ENCODE measurements at regions not wholly inside any gene's neighbourhood (a gene's known extent, or its start where the extent isn't known, plus 50 kb on each side); places are given as distances from the start of the nearest gene placed in this dataset.
"Not testable (repeated sequence)": the region's sequence is repeated elsewhere in the genome, so short reads cannot be mapped to it uniquely, and the experiment has no call there.

DNA sequence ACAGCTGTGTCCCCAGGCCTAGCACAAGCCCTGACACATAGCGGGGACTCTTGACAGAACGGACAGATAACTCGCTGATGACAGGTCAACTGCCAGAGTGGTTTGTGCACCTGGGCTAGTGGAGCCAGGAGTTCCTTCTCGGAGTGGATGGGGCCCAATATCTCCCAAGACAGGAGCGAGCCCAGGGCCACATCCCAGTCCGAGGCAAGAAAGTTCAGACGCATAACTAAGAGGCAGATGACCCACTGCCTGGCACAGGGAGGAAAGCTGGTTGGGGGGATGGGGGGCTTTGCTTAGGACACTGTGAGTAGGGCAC lies 69.6 kb upstream of the ZNF479 start:
- H3K4me3 ChIP-seq (replicated peaks; ENCODE audit: insufficient read depth, low read length): no peak overlapping the region
- no peak for DNase-seq (ENCODE audit: low read depth in 1 of 2, low spot score in 1 of 2)
- TF ChIP-seq GABPA (IDR thresholded peaks at IDR 0.05; ENCODE audit: low read depth) (no peak), SPI1 (IDR thresholded peaks at IDR 0.05; ENCODE audit: borderline replicate concordance, low read depth) (no peak), POLR2AphosphoS5 (IDR thresholded peaks at IDR 0.05; ENCODE audit: low read depth) (no peak), CTCF (IDR thresholded peaks at IDR 0.05; ENCODE audit: insufficient read depth, low read length) (no peak)
- TF ChIP-seq, protein P1, sequence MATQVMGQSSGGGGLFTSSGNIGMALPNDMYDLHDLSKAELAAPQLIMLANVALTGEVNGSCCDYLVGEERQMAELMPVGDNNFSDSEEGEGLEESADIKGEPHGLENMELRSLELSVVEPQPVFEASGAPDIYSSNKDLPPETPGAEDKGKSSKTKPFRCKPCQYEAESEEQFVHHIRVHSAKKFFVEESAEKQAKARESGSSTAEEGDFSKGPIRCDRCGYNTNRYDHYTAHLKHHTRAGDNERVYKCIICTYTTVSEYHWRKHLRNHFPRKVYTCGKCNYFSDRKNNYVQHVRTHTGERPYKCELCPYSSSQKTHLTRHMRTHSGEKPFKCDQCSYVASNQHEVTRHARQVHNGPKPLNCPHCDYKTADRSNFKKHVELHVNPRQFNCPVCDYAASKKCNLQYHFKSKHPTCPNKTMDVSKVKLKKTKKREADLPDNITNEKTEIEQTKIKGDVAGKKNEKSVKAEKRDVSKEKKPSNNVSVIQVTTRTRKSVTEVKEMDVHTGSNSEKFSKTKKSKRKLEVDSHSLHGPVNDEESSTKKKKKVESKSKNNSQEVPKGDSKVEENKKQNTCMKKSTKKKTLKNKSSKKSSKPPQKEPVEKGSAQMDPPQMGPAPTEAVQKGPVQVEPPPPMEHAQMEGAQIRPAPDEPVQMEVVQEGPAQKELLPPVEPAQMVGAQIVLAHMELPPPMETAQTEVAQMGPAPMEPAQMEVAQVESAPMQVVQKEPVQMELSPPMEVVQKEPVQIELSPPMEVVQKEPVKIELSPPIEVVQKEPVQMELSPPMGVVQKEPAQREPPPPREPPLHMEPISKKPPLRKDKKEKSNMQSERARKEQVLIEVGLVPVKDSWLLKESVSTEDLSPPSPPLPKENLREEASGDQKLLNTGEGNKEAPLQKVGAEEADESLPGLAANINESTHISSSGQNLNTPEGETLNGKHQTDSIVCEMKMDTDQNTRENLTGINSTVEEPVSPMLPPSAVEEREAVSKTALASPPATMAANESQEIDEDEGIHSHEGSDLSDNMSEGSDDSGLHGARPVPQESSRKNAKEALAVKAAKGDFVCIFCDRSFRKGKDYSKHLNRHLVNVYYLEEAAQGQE (IDR thresholded peaks at IDR 0.05; ENCODE audit: insufficient replicate concordance, low read depth): no peak

DNA sequence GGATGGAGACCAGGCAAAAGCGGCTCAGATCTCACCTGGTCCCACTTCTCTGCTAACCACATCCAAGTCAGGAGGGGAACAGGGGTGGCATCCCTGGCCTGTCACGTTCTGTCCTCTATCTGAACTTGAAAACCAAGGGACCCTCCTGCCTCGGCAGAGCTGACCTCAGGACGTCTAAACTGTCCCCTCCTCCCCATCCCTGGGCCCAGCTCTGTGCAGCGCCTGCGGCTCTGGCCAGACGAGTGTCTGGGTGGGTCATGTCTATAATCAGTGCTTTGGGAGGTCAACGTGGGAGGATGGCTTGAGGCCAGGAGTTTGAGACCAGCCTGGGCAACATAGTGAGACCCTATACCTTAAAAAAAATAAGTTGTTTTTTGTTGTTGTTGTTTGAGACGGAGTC lies 70.0 kb upstream of the ZNF479 start:
- no peak overlapping the region for H3K27ac ChIP-seq (replicated peaks)
- DNase-seq (ENCODE audit: low read depth in 1 of 2, low spot score in 1 of 2): no peak
- H3K27me3 ChIP-seq (ENCODE audit: insufficient read depth, poor library complexity, severe bottlenecking): no peaks in the 10 kb centered on the region
- TF ChIP-seq POLR2AphosphoS5 (IDR thresholded peaks at IDR 0.05; ENCODE audit: low read depth) (no peak), GABPA (IDR thresholded peaks at IDR 0.05; ENCODE audit: low read depth) (no peak), SPI1 (IDR thresholded peaks at IDR 0.05; ENCODE audit: borderline replicate concordance, low read depth) (no peak), CTCF (IDR thresholded peaks at IDR 0.05; ENCODE audit: insufficient read depth, low read length) (no peak)
- TF ChIP-seq, protein P1 (IDR thresholded peaks at IDR 0.05; ENCODE audit: insufficient replicate concordance, low read depth): no peak
- no peak overlapping the region for H3K4me3 ChIP-seq (replicated peaks; ENCODE audit: insufficient read depth, low read length)

More for the DNA sequence above, 69.6 kb upstream of the ZNF479 start:
- no peak overlapping the region for H3K27ac ChIP-seq (replicated peaks)
- H3K27me3 ChIP-seq (ENCODE audit: insufficient read depth, poor library complexity, severe bottlenecking): no peaks in the 10 kb centered on the region

- H3K27me3 ChIP-seq (ENCODE audit: insufficient read depth, poor library complexity, severe bottlenecking): no peaks in the 10 kb centered on the region
- no peak for DNase-seq (ENCODE audit: low read depth in 1 of 2, low spot score in 1 of 2)
- no peak for TF ChIP-seq CTCF (IDR thresholded peaks at IDR 0.05; ENCODE audit: insufficient read depth, low read length)
- TF ChIP-seq, protein P1 (IDR thresholded peaks at IDR 0.05; ENCODE audit: insufficient replicate concordance, low read depth): no peak
- TF ChIP-seq SPI1 (IDR thresholded peaks at IDR 0.05; ENCODE audit: borderline replicate concordance, low read depth): no peak
- TF ChIP-seq POLR2AphosphoS5 (IDR thresholded peaks at IDR 0.05; ENCODE audit: low read depth): no peak
- no peak for TF ChIP-seq GABPA (IDR thresholded peaks at IDR 0.05; ENCODE audit: low read depth)
- H3K4me3 ChIP-seq (replicated peaks; ENCODE audit: insufficient read depth, low read length): no peak overlapping the region
- no peak overlapping the region for H3K27ac ChIP-seq (replicated peaks)
Observed at GRCh38 chr7:57203161-57203791, 71.0 kb upstream of the ZNF479 start.

- not testable (repeated sequence) for H3K4me3 ChIP-seq (replicated peaks; ENCODE audit: insufficient read depth, low read length); H3K27ac ChIP-seq (replicated peaks); H3K27me3 ChIP-seq (ENCODE audit: insufficient read depth, poor library complexity, severe bottlenecking); DNase-seq (ENCODE audit: low read depth in 1 of 2, low spot score in 1 of 2)
Observed at GRCh38 chr7:57203858-57204257, 71.6 kb upstream of the ZNF479 start.
